ENCODE measurements at regions not wholly inside any gene's neighbourhood (a gene's known extent, or its start where the extent isn't known, plus 50 kb on each side); places are given as distances from the start of the nearest gene placed in this dataset.

GRCh38 chr5:8686707-8687106 lies 817.8 kb downstream of the MTRR start:
- no peak overlapping the region for H3K4me3 ChIP-seq
- no peak for TF ChIP-seq CTCF (IDR thresholded peaks at IDR 0.05; ENCODE audit: control extremely low read depth, extremely low read depth)
- no peak for DNase-seq
- WGBS, 2 donors: 78 to 85% methylated on average over 2 of the region's 2 CpGs
- no peak overlapping the region for H3K27ac ChIP-seq (ENCODE audit: low read depth in 1 of 2, low read length in 1 of 2)
- H3K9me3 ChIP-seq (ENCODE audit: control insufficient read depth in 4 of 4, insufficient read depth in 3 of 4, low read length in 3 of 4): no peaks in the 10 kb centered on the region
- H3K36me3 ChIP-seq (ENCODE audit: control insufficient read depth in 4 of 4, insufficient read depth in 4 of 4, low read length in 4 of 4): no peaks in the 10 kb centered on the region
- H3K9ac ChIP-seq (ENCODE audit: insufficient read depth in 1 of 2, low read length in 2 of 2): no peak overlapping the region
- no peaks in the 10 kb centered on the region for H3K4me1 ChIP-seq (ENCODE audit: control insufficient read depth in 5 of 5, insufficient read depth in 5 of 5, low read length in 5 of 5)
- ATAC-seq (ENCODE audit: insufficient read depth, low FRiP score): no peak
- H3K27me3 ChIP-seq (ENCODE audit: control insufficient read depth in 3 of 3, insufficient read depth in 3 of 3, low read length in 2 of 3): no peaks in the 10 kb centered on the region

- TF ChIP-seq CTCF (IDR thresholded peaks at IDR 0.05; ENCODE audit: control extremely low read depth, extremely low read depth): no peak
- 86 to 87% methylated on average over 3 of the region's 3 CpGs for WGBS, 2 donors
- ATAC-seq (ENCODE audit: insufficient read depth, low FRiP score): no peak
- no peak overlapping the region for H3K27ac ChIP-seq (ENCODE audit: low read depth in 1 of 2, low read length in 1 of 2)
- no peak overlapping the region for H3K9ac ChIP-seq (ENCODE audit: insufficient read depth in 1 of 2, low read length in 2 of 2)
- no peak overlapping the region for H3K4me3 ChIP-seq
- no peaks in the 10 kb centered on the region for H3K36me3 ChIP-seq (ENCODE audit: control insufficient read depth in 4 of 4, insufficient read depth in 4 of 4, low read length in 4 of 4)
- H3K4me1 ChIP-seq (ENCODE audit: control insufficient read depth in 5 of 5, insufficient read depth in 5 of 5, low read length in 5 of 5): peaks cover 0 to 18% (median 6%) of the 10 kb centered on the region in 5 donors
- DNase-seq: no peak
- no peaks in the 10 kb centered on the region for H3K27me3 ChIP-seq (ENCODE audit: control insufficient read depth in 3 of 3, insufficient read depth in 3 of 3, low read length in 2 of 3)
- H3K9me3 ChIP-seq (ENCODE audit: control insufficient read depth in 4 of 4, insufficient read depth in 3 of 4, low read length in 3 of 4): no peaks in the 10 kb centered on the region
Observed at GRCh38 chr5:8689773-8690172, 820.8 kb downstream of the MTRR start.

DNA sequence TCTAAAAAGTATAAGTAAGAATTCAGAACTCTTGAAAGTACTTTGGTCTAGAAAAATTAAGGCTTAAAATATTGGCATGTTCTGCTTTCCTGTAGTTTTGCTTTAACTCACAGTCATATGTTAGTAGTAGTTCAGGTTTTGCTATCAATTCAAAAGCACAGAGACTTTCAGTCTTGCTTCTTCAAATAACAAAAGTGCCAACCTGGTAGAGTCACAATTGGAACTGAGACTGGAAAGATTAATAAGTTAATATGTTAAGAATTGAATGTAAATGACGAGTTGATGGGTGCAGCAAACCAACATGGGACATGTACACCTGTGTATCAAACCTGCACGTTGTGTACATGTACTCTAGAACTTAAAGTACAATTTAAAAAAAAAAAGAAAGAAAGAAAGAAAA lies 822.3 kb downstream of the MTRR start:
- Histone ChIP-seq H3K9ac (ENCODE audit: insufficient read depth in 1 of 2, low read length in 2 of 2) (no peak overlapping the region), H3K27ac (ENCODE audit: low read depth in 1 of 2, low read length in 1 of 2) (no peak overlapping the region), H3K4me3 (no peak overlapping the region), H3K4me1 (ENCODE audit: control insufficient read depth in 5 of 5, insufficient read depth in 5 of 5, low read length in 5 of 5) (peaks cover 0 to 32% (median 14%) of the 10 kb centered on the region in 5 donors), H3K27me3 (ENCODE audit: control insufficient read depth in 3 of 3, insufficient read depth in 3 of 3, low read length in 2 of 3) (no peaks in the 10 kb centered on the region), H3K36me3 (ENCODE audit: control insufficient read depth in 4 of 4, insufficient read depth in 4 of 4, low read length in 4 of 4) (no peaks in the 10 kb centered on the region), H3K9me3 (ENCODE audit: control insufficient read depth in 4 of 4, insufficient read depth in 3 of 4, low read length in 3 of 4) (no peaks in the 10 kb centered on the region)
- DNase-seq (no peak), ATAC-seq (ENCODE audit: insufficient read depth, low FRiP score) (no peak)
- 56 to 73% methylated on average over 2 of the region's 2 CpGs for WGBS, 2 donors
- no peak for TF ChIP-seq CTCF (IDR thresholded peaks at IDR 0.05; ENCODE audit: control extremely low read depth, extremely low read depth)

- no peak for ATAC-seq (ENCODE audit: insufficient read depth, low FRiP score)
- no peaks in the 10 kb centered on the region for H3K9me3 ChIP-seq (ENCODE audit: control insufficient read depth in 4 of 4, insufficient read depth in 3 of 4, low read length in 3 of 4)
Observed at GRCh38 chr5:8693341-8693844, 824.4 kb downstream of the MTRR start.

More at GRCh38 chr5:8693341-8693844, 824.4 kb downstream of the MTRR start:
- no peak overlapping the region for H3K4me3 ChIP-seq
- H3K36me3 ChIP-seq (ENCODE audit: control insufficient read depth in 4 of 4, insufficient read depth in 4 of 4, low read length in 4 of 4): no peaks in the 10 kb centered on the region
- H3K27ac ChIP-seq (ENCODE audit: low read depth in 1 of 2, low read length in 1 of 2): no peak overlapping the region
- H3K4me1 ChIP-seq (ENCODE audit: control insufficient read depth in 5 of 5, insufficient read depth in 5 of 5, low read length in 5 of 5): peaks cover 0 to 40% (median 14%) of the 10 kb centered on the region in 5 donors
- DNase-seq: no peak
- H3K27me3 ChIP-seq (ENCODE audit: control insufficient read depth in 3 of 3, insufficient read depth in 3 of 3, low read length in 2 of 3): no peaks in the 10 kb centered on the region
- TF ChIP-seq CTCF (IDR thresholded peaks at IDR 0.05; ENCODE audit: control extremely low read depth, extremely low read depth): no peak
- WGBS, 2 donors: 78 to 89% methylated on average over 1 of the region's 1 CpG
- no peak overlapping the region for H3K9ac ChIP-seq (ENCODE audit: insufficient read depth in 1 of 2, low read length in 2 of 2)

All from lung (tissue), 11 donors.